Kidney glomerular epithelial cell (primary cell): ENCODE measurements at regions not wholly inside any gene's neighbourhood (a gene's known extent, or its start where the extent isn't known, plus 50 kb on each side); places are given as distances from the start of the nearest gene placed in this dataset.
"Not testable (repeated sequence)": the region's sequence is repeated elsewhere in the genome, so short reads cannot be mapped to it uniquely, and the experiment has no call there.

Source experiments
- DNase-seq: peaks from one replicate; lab custom pipeline; 2025; lab: John Stamatoyannopoulos, UW

DNA sequence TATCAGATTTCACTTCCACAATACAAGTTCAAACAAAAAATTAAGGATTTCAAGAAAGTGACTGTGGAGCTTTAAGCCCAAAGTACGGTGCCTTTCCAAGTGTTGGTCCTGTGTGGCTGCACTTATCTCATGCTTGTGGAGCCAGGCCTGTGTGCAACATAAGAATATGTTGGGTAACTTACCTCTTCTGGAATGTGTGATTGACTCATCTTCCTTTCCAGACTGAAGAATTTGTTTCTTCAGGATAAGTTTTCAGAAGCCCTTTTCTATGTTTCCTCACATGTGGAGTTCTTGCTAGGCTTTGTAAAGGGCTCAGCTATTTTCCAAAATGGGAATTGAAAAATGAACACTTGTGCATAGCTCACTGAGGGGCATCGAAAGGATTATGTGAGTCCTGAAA lies 485.1 kb upstream of the PAPPA start:
- peak; percentile 78 for DNase-seq

DNA sequence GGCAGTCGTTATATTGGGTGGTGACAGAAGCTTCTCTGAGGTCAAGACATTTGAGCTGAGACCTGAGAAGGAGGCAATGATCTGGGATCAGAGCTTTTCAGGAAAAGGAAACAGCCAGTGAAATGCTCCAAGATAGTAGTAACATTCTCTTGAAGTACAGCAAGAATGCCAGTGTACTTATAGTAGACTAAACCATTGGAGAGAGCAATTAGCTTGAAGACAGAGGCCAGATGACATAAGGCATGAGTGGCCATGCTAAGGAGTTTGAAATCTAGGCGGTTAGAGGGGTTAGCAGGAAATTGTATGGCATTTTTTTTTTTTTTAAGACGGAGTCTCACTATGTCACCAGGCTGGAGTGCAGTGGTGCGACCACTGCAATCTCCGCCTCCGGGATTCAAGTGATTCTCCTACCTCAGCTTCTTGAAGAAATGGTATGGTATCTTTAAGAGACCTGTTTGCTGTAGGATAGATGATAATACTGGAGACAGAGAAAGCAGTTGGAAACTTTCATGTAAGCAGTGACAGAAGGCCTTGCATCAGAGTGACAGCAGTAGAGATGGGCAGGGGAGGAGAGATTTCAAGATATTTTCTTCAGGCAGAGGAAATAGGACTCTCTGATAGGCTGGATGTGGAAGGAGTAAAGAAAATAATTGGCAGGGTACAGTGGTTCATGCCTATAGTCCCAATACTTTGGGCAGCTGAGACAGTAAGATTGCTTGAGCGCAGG lies 482.2 kb upstream of the PAPPA start:
- no peak for DNase-seq

DNA sequence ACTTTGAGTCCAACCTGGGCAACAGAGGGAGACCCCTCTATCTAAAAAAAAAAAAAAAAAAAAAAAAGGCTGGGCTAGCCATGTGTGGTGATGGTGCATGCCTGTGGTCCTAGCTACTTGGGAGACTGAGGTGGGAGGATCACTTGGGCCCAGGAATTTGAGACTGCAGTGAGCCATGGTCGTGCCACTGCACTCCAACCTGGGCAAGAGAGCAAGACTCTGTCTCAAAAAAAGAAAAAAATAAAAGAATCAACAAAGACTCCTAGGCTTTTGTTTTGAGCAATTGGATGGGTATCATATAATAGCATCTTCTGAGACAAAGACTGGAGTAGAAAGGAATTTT lies 481.7 kb upstream of the PAPPA start:
- DNase-seq, result no peak

DNA sequence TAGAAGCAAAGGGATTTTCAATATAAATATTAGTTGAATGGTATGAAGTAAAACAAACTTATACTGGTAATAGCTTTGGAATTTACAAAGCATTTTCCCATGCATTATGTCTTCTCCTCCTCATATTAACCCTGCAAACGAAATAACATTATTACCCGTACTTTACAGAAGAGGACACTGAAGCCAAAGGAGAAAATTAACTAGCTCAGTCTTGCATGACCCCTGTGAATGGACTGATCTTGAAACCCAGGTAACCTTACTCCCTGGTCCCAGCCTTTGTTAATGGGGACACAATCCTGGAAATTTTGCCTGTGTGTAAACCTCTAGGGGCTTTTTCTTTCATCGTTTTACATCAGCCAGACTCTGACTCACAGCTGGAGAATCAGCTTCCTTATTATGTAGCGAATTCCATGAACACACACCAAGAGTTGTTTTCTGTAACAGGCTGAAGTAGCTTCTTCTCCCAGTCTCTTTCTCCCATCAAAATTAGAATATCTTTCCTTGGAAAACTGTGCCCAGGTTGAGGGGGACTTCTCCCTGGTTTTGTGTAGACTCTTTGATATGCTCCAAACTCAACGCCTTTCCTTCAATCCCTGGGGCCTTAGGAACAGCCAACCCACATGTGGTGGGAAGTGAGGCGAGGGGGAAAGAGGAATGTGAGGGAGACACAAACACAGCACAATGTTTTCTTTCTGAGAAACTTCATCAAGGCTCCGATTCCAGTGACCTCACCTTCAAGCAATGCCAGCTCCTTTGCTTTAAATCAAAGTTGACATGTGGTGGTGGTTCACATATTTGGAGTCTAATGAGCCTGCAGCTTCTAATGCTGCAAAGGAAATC lies 480.9 kb upstream of the PAPPA start:
- DNase-seq, result peak; percentile 98

DNA sequence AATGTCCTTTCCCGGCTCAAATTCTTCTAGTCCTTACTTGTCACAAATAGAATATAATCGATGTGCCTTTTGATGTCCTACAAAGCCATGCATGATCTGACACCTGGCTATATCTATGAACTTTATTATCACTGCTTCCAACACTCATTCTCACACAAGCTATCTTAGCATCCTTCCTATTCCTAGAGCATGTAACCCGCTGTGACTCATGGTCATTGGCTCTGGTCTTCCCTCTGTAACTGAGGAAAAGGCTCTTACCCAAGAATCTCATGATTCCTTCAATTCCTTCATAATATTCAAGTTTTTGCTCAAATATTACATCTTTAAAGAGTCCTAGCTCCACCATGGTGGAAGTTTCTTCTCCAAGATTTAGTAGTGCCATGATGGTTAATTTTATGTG lies 480.0 kb upstream of the PAPPA start:
- peak; percentile 82 for DNase-seq

DNA sequence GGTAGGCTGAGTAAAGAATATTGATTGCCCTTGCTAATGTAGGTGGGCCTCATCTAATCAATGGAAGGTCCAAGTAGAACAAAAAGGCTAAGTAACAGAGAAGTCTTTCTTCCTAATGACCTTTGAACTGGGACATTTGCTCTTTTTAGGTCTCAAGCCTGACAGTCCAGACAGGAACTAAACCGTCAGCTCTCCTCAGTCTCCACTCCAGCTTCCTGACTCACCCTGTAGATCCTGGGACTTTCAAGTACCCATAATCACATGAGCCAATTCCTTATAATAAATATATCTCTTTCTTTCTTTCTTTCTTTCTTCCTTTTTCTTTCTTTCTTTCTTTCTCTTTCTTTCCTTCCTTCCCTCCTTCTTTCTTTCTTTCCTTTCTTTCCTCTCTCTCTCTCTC lies 479.5 kb upstream of the PAPPA start:
- no peak for DNase-seq

DNA sequence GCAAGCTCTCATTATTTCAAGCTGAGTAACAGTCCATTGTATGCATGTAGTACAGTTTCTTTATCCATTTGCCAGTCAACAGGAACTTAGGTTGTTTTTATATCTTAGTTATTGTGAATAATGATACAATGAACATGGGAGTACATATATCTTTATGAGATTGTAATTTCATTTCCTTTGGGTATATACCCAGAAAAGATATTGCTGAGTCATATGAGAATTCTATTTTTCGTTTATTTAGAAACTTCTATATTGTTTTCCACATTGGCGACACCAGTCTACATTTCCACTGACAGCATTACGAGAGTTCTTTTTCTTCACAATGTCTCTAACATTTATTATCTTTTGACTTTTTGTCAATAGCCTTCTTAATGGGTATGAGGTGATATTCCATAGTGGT lies 477.8 kb upstream of the PAPPA start:
- no peak for DNase-seq

DNA sequence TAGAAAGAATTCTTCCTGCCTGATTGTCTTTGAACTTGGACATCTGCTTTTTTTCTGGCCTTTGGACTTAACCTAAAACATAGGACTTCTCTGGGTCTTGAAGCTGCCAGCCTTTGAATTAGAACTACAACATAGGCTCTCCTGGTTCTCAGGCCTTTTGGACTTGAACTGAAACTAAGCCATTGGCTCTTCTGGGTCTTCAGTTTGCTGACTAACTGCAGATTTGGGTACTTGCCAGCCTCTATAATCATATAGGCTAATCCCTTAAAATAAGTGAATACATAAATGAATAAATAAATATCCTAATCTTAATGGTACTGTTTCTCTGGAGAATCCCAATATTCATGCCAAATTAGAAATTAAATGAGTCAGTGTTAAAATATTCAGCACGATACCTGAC lies 473.4 kb upstream of the PAPPA start:
- DNase-seq, result no peak

DNA sequence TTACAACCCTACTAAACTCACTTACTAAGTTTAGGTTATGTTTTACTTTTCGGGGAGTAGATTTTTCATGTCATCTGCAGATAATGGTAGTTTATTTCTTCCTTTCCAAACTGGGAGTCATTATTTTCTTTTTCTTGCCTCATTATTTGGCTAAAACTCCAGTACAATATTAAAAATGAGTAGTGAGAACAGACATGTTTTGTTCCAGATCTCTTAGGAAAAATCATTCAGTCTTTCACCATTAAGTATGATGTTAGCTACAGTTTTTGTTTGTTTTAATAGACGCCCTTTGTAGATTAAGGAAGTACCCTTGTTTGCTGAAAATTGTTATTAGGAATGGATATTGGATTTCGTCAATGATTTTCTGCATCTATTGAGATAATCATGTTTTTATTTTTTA lies 472.0 kb upstream of the PAPPA start:
- DNase-seq, result no peak

DNA sequence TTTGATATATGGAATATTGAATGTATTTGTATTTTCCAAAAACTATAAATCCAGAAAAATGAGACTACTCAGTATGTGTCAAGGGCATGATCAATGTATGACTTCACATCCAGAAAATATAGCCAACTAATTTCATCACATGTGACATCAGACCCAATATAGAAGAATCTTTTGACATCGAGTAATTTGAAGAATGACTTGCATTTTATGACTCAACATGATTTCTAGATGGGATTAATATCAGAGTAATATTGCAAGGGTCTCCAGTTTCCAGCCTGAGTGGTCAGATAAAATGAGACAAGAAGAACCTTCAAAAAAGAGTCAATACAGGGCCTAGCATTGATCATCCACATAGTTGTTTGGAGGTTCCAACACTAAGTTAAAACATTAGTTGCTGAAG lies 467.5 kb upstream of the PAPPA start:
- DNase-seq, result no peak

DNA sequence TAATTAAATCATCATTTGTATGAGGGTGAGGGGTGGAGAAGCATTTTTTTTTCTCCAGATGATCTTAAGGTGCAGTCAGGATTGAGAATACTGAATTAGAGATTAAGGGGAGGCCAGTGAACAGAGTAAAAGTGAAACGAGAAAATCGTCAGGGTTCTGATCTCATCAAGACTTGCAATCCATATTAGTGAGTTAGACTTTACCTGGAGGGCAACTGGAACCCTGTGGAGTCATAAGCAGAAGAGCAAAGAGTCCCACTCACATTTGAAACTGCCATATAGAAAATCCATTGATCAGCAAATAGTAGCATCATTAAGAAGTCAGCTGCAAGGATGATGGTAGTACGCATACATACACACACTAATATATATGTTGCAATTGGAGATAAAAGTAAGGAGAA lies 466.2 kb upstream of the PAPPA start:
- no peak for DNase-seq

DNA sequence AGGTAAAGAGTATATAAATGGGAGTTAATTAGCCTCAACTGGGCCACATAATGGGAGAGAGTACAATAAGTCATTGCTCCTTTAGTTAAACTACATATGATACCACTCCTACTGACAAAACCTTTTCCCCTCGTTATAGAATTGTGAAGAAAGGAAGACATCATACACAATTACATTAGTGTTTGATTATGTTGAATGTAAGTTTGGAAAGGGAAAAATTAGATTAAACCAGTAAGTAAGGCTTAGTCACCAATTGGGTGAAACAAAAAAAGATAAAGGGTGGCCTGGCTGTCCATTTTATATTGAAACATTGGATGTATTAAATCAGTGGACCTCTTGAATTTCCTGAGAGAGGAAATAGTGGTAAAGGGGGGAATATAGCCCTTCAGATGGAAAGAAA lies 464.3 kb upstream of the PAPPA start:
- no peak for DNase-seq

DNA sequence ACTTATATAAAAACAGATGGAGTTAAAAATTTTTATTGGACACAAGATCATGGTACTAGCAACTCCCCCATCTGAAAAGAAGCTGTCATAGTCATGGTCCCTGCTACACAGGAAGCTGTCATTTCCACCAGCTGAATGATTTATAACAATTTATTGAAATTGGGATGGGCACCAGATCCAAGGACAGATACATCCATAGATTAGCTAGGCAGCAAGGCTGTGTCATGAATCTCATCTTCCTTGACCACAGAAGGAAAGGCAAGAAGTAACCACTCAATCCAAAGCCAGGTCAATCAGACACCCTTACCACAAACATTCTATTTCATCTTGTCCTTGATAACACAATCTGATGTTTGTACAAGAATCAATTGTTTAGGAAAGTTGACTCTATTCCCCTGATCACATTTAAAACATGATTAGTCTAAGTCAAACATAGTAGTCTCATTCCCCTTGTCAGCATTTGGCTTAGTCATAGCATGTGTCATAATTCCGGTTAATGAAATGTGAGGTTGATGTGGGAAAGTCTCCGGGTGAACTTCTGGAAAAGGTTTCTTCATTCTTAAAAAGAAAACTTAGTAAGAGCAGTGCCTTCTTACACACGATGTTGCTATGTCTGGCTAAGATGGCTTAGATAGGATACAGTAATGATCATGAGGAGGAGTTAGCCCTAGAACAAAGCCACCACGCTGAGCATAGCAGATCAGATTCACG lies 462.6 kb upstream of the PAPPA start:
- DNase-seq, result peak; percentile 91

DNA sequence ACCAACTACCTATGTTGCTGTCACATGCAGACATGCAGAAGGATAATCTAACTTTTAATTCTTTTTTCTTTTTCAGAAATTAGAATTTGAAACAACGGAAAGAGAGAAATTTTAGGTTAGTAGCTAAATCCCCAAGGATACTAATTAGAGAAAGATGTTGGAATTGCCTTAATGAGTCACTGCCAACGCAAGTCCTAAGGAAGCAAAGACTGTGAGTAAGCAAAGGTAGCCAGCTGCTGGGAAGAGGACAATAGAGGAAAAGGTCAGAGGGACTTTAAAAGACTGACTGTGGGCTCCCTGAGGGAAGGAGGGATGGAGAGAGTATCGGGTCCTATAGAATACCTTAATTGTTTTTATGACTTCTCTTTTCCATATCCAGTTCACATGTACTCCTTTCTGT lies 461.9 kb upstream of the PAPPA start:
- no peak for DNase-seq

DNA sequence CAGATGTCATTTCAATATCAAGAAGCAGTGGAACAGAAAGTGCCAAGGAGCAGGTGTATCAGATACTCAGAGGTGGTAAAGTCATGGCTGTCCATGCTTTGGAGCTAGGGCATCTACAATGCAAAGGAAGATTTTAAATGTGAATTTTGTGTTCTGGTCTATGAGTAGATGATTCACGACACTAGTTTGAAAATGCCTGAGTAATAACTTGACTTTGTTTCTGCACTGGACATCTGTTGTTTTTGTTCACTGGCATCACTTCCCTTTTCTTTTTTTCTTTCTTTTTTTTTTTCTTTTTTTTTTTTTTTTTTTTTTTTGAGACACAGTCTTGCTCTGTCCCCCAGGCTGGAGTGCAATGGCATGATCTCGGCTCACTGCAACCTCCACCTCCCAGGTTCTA lies 460.7 kb upstream of the PAPPA start:
- DNase-seq, result not testable (repeated sequence)

DNA sequence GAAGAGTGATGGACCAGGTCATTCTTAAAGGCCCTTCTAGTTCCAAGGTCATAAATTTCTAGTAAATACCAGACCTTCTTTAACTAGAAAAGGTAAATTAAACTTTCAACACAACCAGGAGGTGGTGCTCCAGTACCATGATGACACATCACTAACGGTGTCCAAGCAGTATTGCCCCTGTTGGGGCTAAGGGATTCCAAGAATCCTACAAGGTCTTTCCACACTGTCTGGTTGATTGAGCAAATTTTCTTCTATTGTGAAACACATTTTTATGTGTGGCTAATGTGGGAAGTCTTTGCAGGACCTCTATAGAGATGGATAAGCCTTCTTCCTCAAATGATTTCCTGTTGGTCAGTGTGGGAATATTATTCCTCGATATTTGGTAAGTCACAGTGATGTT lies 459.6 kb upstream of the PAPPA start:
- DNase-seq, result peak; percentile 76

DNA sequence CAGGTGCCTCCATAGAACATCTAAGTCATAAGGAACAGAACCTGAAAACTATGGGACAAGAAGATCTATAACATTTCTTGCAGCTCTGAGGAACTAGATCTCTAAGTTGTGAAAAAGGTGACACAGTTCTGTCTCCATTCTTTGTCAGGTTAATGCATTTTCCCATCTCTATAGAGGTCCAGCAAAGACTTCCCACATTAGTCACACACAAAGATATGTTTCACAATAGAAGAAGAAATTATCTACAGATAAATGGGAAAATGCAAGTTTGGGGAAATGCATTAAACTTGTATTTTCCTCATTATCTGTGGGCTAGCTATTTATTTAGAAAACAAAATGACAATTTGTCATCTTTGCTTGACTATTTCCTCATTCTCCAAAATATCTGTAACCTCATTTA lies 458.6 kb upstream of the PAPPA start:
- DNase-seq, result no peak

DNA sequence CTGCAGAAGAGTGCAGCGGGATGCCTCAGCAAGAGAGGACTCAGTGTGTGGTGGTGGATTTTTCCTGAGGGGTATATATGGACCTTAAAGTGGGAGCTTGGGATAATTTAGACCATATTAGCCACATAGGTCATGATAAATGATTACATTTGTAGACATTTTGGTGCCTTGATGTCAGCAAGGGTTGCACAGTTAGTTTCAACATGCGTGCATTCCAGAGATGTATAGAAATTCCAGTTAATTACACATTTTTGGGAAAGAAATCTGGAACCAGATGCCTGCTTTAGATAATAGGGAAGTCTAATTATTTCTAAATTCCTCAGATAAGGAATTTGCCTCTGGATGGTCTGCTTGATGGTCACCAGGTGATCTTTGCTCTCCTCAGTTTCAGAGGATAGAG lies 440.6 kb upstream of the PAPPA start:
- no peak for DNase-seq

DNA sequence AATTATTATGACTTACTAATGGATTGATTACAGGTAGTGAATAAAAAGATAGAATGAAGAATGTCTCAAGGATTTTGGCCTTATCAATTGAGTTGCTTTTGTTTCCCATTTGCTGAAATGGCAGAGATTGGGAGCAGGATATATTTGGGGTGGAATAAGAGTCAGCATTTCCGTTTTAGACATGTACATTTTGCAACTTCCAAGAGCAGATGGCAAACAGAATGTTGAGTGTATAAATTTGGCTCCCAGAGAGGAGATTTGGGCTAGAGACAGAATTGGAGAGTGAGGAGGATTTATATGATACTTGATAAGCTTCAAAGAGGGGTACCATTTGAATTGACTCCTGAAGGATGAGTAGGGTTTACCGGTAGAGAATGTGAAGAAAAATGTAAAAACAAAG lies 437.9 kb upstream of the PAPPA start:
- DNase-seq, result no peak

DNA sequence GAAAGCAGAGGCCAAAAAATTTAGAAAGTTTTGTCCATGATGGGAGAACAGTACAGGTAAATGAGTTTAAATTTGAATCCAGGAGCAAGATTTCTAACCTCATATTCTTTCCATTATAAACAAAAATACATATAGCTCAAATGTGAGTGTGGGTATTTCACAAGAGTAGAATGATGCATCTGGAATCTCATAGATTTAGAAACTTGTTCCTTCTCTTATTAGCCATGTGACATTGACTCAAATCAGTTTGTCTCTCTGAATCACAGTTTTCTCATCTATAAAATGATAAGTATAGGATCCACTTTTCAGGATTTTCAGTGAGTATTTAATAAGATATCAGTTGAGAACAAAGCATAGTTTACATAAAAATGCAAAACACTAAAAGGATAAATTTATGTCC lies 436.3 kb upstream of the PAPPA start:
- no peak for DNase-seq

DNA sequence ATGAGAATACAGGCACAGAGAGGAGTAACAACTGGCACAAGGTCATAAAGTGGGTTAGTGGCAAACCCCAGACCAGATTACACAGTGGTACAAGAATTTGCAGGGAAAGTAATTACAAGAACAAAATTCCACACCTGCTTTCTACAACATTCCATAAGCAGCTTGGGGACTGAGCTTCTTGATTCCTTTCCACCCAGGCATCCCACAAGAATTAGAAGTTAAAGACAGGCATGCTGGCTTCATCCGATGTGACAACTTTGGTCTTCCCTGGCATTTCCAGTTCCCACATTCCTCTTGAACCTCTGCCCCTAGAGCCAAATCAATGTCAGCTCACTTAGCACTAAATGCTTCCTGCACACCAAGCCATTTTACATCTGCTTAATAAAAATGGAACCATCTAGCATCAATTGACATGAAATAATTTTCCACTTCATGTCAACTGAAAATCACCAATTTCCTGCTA lies 435.8 kb upstream of the PAPPA start:
- DNase-seq, result peak; percentile 57

DNA sequence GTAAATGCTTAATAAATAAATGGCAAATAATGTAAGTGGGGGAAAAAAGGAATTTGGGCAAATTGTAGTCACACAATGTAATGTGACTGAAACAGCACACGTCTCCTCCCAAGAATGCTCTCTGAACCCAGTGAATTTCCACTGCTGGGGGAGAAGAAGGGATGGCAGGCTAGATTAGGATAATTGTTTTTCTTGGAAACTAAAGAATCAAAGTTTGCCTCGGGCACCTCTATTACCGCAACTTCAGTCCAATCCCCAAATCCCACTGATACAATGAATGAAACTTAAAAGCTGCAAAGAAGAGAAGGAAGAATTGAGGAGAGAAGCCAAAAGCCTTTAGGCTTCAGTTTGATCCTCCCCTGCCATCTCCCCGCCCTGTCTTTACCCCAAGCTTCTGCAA lies 423.2 kb upstream of the PAPPA start:
- no peak for DNase-seq

DNA sequence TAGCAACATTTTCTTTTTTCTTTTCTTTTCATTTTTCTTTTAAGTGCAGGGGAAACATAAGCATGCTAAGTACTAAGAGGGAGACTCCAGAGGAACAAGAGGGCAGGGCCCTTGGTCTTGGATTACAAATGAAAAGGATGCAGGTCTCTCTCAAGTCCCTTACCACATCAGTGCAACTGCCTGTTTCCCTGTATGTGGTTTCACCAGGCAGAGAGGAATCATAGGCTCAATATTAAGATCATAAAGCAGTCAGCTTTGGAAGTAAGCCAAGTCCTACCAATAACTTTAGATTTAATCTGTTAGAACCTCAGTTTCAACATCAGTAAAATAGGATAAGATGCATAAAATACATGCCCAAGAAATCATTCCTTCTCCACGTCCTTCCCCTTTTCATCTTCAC lies 422.7 kb upstream of the PAPPA start:
- DNase-seq, result no peak
